NCI-H1092 (cell line): ENCODE measurements at regions not wholly inside any gene's neighbourhood (a gene's known extent, or its start where the extent isn't known, plus 50 kb on each side); places are given as distances from the start of the nearest gene placed in this dataset.
"Not testable (repeated sequence)": the region's sequence is repeated elsewhere in the genome, so short reads cannot be mapped to it uniquely, and the experiment has no call there.

Experiments
- DNase-seq: peaks from one replicate; lab custom pipeline; 2025; lab: John Stamatoyannopoulos, UW

DNA sequence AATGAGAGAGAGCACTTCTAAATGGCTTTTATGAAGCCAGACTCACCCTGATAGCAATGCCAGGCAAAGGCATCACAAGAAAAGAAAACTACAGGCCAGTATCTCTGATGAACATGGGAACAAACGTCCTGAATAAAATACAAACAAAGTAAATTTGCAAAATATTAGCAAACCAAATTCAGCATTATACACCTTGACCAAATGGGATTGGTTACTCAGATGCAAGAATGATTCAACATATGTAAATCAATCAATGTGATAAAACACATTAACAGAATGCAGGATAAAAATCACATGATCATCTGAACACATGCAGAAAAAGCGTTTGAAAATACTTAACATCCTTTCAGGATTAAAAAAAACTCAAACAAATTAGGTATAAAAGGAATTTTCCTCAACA lies 494.9 kb upstream of the CCDC54 start:
- DNase-seq, result no peak

DNA sequence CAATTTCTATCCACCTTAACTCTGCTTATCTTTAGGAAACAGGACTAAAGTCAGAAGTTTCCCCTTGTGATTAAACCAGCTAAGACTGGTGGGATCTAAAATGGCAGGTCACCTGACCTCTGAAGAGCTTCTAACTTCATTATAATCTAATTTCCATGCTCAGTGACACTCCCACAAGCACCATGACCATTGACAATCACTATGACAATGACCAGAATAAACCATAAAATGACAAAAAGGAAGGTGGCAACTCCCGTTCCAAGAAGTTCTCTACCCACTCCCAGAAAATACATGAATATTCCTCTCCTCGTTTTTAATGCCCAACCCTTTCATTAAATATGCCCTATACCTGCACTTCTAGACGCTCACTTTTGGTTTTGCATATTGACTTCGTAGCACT lies 471.2 kb upstream of the CCDC54 start:
- no peak for DNase-seq

DNA sequence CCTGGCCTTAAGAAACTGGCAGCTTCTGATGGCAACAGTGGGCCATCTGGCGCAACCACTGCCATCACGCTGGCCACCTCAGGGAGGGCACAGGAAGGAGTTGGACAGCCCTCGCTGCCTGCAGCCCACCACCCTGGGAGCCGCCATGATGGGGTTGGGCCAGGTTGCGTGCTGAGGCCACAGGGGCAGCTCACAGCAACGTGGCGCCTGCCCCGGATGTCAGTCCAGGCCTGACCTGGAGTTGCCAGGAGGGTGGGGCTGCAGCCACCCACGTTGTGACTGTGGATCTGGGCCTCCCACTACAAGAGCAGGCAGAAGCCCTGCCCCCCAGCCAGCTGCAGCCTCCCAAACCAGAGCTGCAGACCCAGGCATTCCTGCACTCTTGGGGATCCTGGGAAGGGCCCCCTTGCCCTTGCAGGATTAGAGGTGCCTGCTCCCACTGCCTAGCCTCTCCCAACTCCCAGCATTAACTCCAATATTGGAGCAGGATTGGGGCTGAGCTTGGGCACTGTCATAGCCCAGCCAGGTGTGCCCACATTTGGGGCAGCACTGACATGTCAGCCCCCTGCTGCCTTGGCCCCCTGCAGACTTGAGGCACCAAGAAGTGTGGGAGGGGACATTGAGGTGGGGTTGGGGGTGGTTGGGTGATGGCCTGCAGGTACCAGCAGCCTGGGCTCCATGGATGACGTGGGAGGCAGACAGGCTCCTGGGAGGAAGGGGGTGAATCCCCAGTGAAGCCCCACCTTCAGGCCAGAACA lies 468.9 kb upstream of the CCDC54 start:
- DNase-seq, result no peak

GRCh38 chr3:106913111-106913698 lies 464.0 kb upstream of the CCDC54 start:
- DNase-seq, result no peak

- DNase-seq, result no peak
Measured at GRCh38 chr3:106913966-106914365, 463.3 kb upstream of the CCDC54 start.

- no peak for DNase-seq
Measured at GRCh38 chr3:106920609-106921008, 456.6 kb upstream of the CCDC54 start.

DNA sequence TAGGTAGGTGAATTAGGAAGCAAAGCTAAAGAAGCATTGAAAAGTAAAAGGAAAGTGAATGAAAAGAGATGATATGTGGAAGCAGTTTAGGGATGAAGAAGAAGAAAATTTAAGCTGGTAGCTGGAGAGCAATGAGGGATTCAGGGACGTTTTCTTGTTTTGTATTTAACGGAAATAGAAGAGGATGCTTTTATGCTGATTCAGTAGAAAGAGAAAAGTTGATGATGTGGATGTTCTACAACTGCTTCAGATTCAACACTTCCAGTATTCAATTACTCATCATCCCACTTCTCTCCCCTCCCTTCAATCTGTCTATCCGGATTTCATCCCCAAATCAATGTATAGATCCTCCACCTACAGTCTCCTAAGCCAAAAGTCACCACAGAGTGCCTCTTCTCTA lies 448.2 kb upstream of the CCDC54 start:
- DNase-seq, result no peak

DNA sequence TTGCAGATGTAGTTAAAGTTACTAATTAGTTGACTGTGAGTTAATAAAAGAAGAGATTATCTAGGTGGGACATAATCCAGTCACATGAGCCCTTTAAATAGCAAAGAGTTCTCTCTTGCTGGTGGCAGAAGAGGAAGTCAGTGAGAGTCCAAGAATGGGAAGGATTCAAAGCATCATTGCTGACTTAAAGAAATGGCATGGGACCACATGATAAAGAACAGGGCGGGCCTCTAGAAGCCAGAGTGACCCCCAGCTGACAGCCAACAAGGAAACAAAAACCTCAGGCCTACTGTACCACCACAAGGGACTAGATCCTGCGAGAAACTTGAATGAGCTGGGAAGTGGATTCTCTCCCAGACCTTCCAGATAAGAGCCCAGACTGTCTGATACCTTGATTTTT lies 447.2 kb upstream of the CCDC54 start:
- DNase-seq, result no peak

DNA sequence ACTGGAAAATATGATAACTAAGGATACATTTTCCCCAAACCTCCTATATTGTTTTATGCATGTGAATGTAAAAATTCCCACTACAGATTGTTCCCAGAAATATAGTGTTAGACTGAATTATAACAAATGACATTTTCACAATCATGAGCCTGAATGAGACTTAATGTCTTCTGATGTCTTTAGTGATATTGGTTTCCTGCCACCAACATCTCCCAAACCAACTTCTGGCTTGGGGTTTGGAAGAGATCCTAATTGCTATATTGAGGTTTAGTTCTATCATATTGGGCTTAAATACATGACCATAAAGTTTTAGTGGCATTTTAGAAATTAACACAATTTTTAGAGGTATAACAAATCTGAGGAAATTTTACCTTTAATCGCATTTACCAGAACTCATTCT lies 445.3 kb upstream of the CCDC54 start:
- no peak for DNase-seq

DNA sequence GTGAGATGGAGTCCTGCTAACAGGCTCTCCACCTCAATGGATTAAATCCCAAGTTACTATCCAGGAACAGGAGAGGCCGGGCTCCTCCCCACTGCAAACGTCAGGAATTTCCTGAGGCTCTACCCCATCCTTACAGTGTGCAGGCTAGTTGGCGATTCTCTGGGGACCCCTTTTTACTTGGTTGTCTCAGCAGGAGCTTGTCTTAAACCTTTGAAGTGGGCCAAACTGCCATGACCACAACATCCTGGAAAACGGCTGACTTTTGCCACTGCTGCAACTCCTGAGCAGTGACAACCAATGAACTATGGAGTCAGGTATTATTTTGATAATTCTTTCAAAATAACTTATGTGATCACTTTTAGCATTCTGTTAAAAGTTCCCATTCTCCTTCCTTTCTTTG lies 440.9 kb upstream of the CCDC54 start:
- no peak for DNase-seq

DNA sequence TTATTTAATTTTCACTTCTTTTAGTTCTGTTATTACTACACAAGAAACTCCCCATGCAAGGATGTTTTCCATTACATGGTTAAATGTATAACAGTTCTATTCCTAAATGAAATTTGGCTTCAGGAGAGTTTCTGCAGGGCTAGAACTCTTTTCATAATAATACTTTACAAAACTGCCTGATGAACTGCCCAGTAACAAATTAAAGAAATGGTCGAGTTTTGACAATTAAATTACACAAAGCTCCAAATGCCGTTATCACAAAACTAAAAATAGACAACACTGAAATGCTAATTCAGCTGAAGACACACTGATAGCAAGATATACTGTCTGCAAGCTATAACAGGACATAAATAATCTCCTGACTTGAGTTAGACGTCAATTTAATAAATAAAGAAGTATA lies 435.2 kb upstream of the CCDC54 start:
- DNase-seq, result no peak

DNA sequence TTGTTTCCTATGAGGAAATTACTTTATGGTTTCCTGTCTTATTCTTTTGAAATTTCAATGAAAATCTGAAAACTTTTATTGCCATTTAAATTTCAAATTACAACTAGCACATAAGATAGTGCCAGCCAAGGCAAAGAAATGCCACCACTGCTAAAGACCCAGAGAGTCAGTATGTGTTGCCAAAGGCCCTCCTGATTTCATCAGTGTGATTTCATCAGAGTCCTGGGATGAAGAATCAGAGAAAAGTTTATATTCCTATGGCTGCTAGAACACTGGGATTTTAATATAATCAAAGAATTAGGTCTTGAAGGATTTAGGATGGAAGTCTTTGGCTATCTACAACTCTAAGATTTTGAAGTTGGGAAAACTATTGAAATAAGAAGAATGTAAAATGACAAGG lies 434.2 kb upstream of the CCDC54 start:
- DNase-seq, result no peak

DNA sequence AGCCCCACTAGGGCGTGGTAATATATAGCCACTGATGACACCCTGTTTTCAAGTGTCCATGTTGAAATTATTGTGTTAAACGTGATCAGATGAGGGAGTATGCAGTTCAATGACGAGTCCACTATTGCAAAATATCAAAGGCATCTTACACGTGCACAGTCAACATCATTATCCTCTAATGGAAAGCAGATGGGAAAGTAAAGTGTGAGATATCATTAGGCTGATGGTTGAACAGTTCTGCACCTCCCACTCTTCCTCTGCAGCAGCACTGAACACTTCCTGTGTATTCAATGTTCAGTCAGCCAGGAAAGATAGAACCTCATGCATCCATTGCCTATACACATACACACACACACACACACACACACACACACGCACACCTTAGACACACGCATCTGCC lies 431.8 kb upstream of the CCDC54 start:
- no peak for DNase-seq

DNA sequence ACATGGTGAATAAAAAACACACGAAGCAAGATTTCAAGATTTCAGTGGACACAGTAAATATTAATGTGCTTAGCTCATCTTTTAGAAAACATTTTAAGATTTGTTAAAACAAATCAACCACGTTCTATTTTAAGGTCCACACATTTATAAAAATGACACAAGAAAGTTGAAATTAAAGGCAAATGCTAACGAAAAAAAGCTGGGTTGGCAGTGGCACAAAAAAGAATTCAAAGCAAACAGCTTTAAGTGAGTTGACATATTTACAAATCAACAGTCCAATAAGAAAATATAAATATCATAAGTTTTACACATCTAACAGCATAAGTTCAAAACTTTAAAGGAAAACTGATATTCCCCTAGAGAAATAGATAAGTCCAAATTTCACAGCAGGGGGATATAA lies 430.4 kb upstream of the CCDC54 start:
- no peak for DNase-seq

GRCh38 chr3:106957029-106957428 lies 420.2 kb upstream of the CCDC54 start:
- no peak for DNase-seq

GRCh38 chr3:106962993-106963392 lies 414.2 kb upstream of the CCDC54 start:
- DNase-seq, result no peak

- no peak for DNase-seq
Measured at GRCh38 chr3:106963442-106963841, 413.8 kb upstream of the CCDC54 start.

- no peak for DNase-seq
Measured at GRCh38 chr3:106965307-106965706, 411.9 kb upstream of the CCDC54 start.

GRCh38 chr3:106969596-106969995 lies 407.6 kb upstream of the CCDC54 start:
- no peak for DNase-seq

- DNase-seq, result no peak
Measured at GRCh38 chr3:106981392-106981791, 395.8 kb upstream of the CCDC54 start.

- DNase-seq, result no peak
Measured at GRCh38 chr3:106985721-106986120, 391.5 kb upstream of the CCDC54 start.

- not testable (repeated sequence) for DNase-seq
Measured at GRCh38 chr3:106998841-106999682, 378.2 kb upstream of the CCDC54 start.

- DNase-seq, result no peak
Measured at GRCh38 chr3:107001635-107002034, 375.6 kb upstream of the CCDC54 start.
